GM23338 (cell line): ENCODE measurements at regions not wholly inside any gene's neighbourhood (a gene's known extent, or its start where the extent isn't known, plus 50 kb on each side); places are given as distances from the start of the nearest gene placed in this dataset.

Experiments
- ATAC-seq: fragments of 200-7000 bp; cut with Tn5 transposase; 3 replicates; pipeline ENCODE4 v1.9.1; 2020
- DNase-seq: peaks from one replicate; pipeline ENCODE4 v3.0.0-alpha.2; 2015; ENCODE audit warnings: low spot score
- H2AFZ ChIP-seq: fragments of 200-600 bp; sonication (generic); 2 replicates; pipeline ENCODE4 v1.8.0; 2016; ENCODE audit warnings: antibody characterized with exemption, mild to moderate bottlenecking, moderate library complexity
- H3F3A ChIP-seq: fragments of 200-600 bp; sonication (generic); replicated peaks from 2 replicates; pipeline ENCODE4 v1.8.0; 2017; ENCODE audit warnings: antibody characterized with exemption, mixed run types, low read depth
- H3K27ac ChIP-seq: fragments of 200-600 bp; sonication (generic); 2 replicates; pipeline ENCODE4 v1.6.1; 2016; ENCODE audit warnings: low read depth
- H3K27me3 ChIP-seq: fragments of 200-600 bp; sonication (generic); 2 replicates; pipeline ENCODE4 v1.8.0; 2016; ENCODE audit warnings: mild to moderate bottlenecking, mixed run types, moderate library complexity; ENCODE audit not compliant: insufficient read depth
- H3K36me3 ChIP-seq: fragments of 200-600 bp; sonication (generic); 2 replicates; pipeline ENCODE4 v1.8.0; 2016; ENCODE audit warnings: mild to moderate bottlenecking; ENCODE audit not compliant: insufficient read depth
- H3K4me1 ChIP-seq: fragments of 200-600 bp; sonication (generic); 2 replicates; pipeline ENCODE4 v1.8.0; 2016; ENCODE audit warnings: mild to moderate bottlenecking, moderate library complexity; ENCODE audit not compliant: insufficient read depth
- H3K4me2 ChIP-seq: fragments of 200-600 bp; sonication (generic); 2 replicates; pipeline ENCODE4 v1.7.1; 2017; ENCODE audit warnings: mixed run types
- H3K4me3 ChIP-seq: fragments of 200-600 bp; sonication (generic); 2 replicates; pipeline ENCODE4 v1.6.1; 2016; ENCODE audit warnings: mixed run types
- H3K79me2 ChIP-seq: fragments of 200-600 bp; sonication (generic); replicated peaks from 2 replicates; pipeline ENCODE4 v1.8.0; 2017; ENCODE audit warnings: mild to moderate bottlenecking; ENCODE audit not compliant: insufficient read depth
- H3K9me2 ChIP-seq: fragments of 200-600 bp; sonication (generic); 2 replicates; pipeline ENCODE4 v1.8.0; 2017; ENCODE audit not compliant: insufficient read depth
- H4K20me1 ChIP-seq: fragments of 200-600 bp; sonication (generic); replicated peaks from 2 replicates; pipeline ENCODE4 v1.8.0; 2017; ENCODE audit warnings: mild to moderate bottlenecking; ENCODE audit not compliant: insufficient read depth
- H3K27ac Mint-ChIP-seq: 2 replicates; pipeline ENCODE4 v1.8.0; 2020; ENCODE audit warnings: inconsistent platforms, mild to moderate bottlenecking, moderate library complexity, mixed read lengths
- H3K27me3 Mint-ChIP-seq: 3 replicates; pipeline ENCODE4 v1.8.0; 2022; ENCODE audit warnings: low read depth, mild to moderate bottlenecking, moderate library complexity, mixed read lengths, inconsistent platforms; ENCODE audit not compliant: insufficient read depth, poor library complexity
- H3K36me3 Mint-ChIP-seq: 3 replicates; pipeline ENCODE4 v1.8.0; 2021; ENCODE audit warnings: low read depth, mild to moderate bottlenecking, inconsistent platforms, moderate library complexity, mixed read lengths
- H3K4me1 Mint-ChIP-seq: 3 replicates; pipeline ENCODE4 v1.8.0; 2020; ENCODE audit warnings: mild to moderate bottlenecking, inconsistent platforms, mixed read lengths
- H3K4me3 Mint-ChIP-seq: 3 replicates; pipeline ENCODE4 v1.8.0; 2021; ENCODE audit warnings: moderate library complexity, mild to moderate bottlenecking, inconsistent platforms, mixed read lengths
- H3K9me3 Mint-ChIP-seq: 3 replicates; pipeline ENCODE4 v1.8.0; 2020; ENCODE audit warnings: moderate library complexity, mild to moderate bottlenecking, inconsistent platforms, mixed read lengths
- CREB1 ChIP-seq: fragments of 250-450 bp; sonication (Bioruptor Pico); IDR thresholded peaks from 2 replicates; pipeline ENCODE4 v1.5.0; 2020; ENCODE audit warnings: low read depth, mild to moderate bottlenecking, moderate library complexity
- EZH2 ChIP-seq: fragments of 200-600 bp; sonication (generic); IDR thresholded peaks from one replicate; pipeline ENCODE4 v1.8.0; 2017; ENCODE audit warnings: antibody characterized with exemption, mild to moderate bottlenecking, low read depth; ENCODE audit not compliant: unreplicated experiment
- EZH2phosphoT487 ChIP-seq: fragments of 200-600 bp; sonication (generic); IDR thresholded peaks from one replicate; pipeline ENCODE4 v1.8.1; 2018; ENCODE audit warnings: antibody characterized with exemption; ENCODE audit not compliant: unreplicated experiment
- JUNB ChIP-seq: IDR thresholded peaks from one replicate; pipeline ENCODE4 v1.6.1; 2016; ENCODE audit warnings: antibody characterized with exemption; ENCODE audit not compliant: unreplicated experiment
- NANOG ChIP-seq: IDR thresholded peaks from 2 replicates; pipeline ENCODE4 v1.6.1; 2016; ENCODE audit warnings: antibody characterized with exemption, borderline replicate concordance
- POLR2AphosphoS5 ChIP-seq: IDR thresholded peaks from 2 replicates; pipeline ENCODE4 v1.6.1; 2016; ENCODE audit warnings: antibody characterized with exemption, low read depth
- STAT1 ChIP-seq: IDR thresholded peaks from one replicate; pipeline ENCODE4 v1.6.1; 2016; ENCODE audit warnings: antibody characterized with exemption; ENCODE audit not compliant: unreplicated experiment
- ZNF114 ChIP-seq: fragments of 250-450 bp; sonication (Bioruptor Pico); IDR thresholded peaks from 2 replicates; pipeline ENCODE4 v1.5.0; 2020; ENCODE audit warnings: mild to moderate bottlenecking, moderate library complexity
- ZNF331 ChIP-seq: fragments of 250-450 bp; sonication (Bioruptor Pico); IDR thresholded peaks from 2 replicates; pipeline ENCODE4 v1.5.0; 2020; ENCODE audit warnings: low read depth, mild to moderate bottlenecking, moderate library complexity
- TF ChIP-seq, protein P1 (sequence below): IDR thresholded peaks from 2 replicates; pipeline ENCODE4 v1.6.1; 2016; ENCODE audit warnings: antibody characterized with exemption
- TF ChIP-seq, protein P2 (sequence below), 2 experiments: fragments of 200-600 bp in 1 of 2; sonication (generic) in 1 of 2; conservative IDR thresholded peaks; 2 replicates each; pipeline versions ENCODE4 v1.5.1 to v1.6.1; 2016 to 2017; ENCODE audit warnings: antibody characterized with exemption in 2 of 2, low read depth in 2 of 2, mild to moderate bottlenecking in 2 of 2, moderate library complexity in 1 of 2
- TF ChIP-seq, protein P3 (sequence below): fragments of 250-450 bp; sonication (Bioruptor Pico); IDR thresholded peaks from 2 replicates; pipeline ENCODE4 v1.5.0; 2020; ENCODE audit warnings: mild to moderate bottlenecking, moderate library complexity

DNA sequence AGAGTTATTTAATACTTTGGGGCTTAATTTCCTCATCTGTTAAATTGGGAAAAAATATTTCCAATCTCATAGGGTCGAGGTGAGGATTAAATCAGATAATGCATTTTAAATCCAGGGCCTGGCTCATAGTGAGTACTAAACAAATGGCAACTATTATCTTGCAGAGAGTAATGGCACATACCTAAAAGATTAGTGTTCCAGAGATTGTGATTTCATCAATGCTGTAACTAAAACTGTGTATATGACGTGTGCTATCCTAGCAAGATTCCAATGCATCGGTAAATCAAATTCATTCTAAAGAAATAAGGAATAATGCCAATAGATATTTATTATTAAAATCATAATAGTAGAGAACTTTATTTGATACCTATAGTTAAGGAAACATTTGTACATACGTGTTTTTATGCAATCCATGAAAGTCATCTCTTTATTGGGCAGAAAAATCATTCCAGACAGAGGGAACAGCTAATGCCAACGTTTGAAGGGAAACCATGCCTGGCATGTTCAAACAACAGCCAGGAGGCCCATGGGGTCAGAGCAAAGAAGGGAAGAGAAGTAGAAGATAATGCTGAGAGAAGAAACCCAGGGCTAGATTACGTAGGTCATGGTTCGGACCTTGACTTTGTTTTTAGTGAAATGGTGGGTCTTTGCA, 174.8 kb upstream of the AGR3 start:
- DNase-seq (no peak), ATAC-seq (no peak)
- H3K4me1 Mint-ChIP-seq: no peaks in the 10 kb centered on the region
- no peaks in the 10 kb centered on the region for H3K79me2 ChIP-seq
- no peak overlapping the region for H3K4me3 Mint-ChIP-seq
- H3K36me3 Mint-ChIP-seq: peaks cover 19% of the 10 kb centered on the region
- H3K27me3 ChIP-seq: no peaks in the 10 kb centered on the region
- no peaks in the 10 kb centered on the region for H3K4me1 ChIP-seq
- TF ChIP-seq, protein P1, sequence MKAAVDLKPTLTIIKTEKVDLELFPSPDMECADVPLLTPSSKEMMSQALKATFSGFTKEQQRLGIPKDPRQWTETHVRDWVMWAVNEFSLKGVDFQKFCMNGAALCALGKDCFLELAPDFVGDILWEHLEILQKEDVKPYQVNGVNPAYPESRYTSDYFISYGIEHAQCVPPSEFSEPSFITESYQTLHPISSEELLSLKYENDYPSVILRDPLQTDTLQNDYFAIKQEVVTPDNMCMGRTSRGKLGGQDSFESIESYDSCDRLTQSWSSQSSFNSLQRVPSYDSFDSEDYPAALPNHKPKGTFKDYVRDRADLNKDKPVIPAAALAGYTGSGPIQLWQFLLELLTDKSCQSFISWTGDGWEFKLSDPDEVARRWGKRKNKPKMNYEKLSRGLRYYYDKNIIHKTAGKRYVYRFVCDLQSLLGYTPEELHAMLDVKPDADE: no peak
- TF ChIP-seq POLR2AphosphoS5 (no peak), STAT1 (no peak), CREB1 (CRISPR knock-in tag) (no peak), ZNF331 (CRISPR knock-in tag) (no peak), NANOG (no peak), JUNB (no peak), EZH2 (no peak), EZH2phosphoT487 (no peak), ZNF114 (CRISPR knock-in tag) (no peak)
- TF ChIP-seq, protein P2, sequence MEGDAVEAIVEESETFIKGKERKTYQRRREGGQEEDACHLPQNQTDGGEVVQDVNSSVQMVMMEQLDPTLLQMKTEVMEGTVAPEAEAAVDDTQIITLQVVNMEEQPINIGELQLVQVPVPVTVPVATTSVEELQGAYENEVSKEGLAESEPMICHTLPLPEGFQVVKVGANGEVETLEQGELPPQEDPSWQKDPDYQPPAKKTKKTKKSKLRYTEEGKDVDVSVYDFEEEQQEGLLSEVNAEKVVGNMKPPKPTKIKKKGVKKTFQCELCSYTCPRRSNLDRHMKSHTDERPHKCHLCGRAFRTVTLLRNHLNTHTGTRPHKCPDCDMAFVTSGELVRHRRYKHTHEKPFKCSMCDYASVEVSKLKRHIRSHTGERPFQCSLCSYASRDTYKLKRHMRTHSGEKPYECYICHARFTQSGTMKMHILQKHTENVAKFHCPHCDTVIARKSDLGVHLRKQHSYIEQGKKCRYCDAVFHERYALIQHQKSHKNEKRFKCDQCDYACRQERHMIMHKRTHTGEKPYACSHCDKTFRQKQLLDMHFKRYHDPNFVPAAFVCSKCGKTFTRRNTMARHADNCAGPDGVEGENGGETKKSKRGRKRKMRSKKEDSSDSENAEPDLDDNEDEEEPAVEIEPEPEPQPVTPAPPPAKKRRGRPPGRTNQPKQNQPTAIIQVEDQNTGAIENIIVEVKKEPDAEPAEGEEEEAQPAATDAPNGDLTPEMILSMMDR (conservative IDR thresholded peaks at IDR 0.05; ENCODE audit: low read depth in 2 of 2): no peak
- TF ChIP-seq, protein P3, sequence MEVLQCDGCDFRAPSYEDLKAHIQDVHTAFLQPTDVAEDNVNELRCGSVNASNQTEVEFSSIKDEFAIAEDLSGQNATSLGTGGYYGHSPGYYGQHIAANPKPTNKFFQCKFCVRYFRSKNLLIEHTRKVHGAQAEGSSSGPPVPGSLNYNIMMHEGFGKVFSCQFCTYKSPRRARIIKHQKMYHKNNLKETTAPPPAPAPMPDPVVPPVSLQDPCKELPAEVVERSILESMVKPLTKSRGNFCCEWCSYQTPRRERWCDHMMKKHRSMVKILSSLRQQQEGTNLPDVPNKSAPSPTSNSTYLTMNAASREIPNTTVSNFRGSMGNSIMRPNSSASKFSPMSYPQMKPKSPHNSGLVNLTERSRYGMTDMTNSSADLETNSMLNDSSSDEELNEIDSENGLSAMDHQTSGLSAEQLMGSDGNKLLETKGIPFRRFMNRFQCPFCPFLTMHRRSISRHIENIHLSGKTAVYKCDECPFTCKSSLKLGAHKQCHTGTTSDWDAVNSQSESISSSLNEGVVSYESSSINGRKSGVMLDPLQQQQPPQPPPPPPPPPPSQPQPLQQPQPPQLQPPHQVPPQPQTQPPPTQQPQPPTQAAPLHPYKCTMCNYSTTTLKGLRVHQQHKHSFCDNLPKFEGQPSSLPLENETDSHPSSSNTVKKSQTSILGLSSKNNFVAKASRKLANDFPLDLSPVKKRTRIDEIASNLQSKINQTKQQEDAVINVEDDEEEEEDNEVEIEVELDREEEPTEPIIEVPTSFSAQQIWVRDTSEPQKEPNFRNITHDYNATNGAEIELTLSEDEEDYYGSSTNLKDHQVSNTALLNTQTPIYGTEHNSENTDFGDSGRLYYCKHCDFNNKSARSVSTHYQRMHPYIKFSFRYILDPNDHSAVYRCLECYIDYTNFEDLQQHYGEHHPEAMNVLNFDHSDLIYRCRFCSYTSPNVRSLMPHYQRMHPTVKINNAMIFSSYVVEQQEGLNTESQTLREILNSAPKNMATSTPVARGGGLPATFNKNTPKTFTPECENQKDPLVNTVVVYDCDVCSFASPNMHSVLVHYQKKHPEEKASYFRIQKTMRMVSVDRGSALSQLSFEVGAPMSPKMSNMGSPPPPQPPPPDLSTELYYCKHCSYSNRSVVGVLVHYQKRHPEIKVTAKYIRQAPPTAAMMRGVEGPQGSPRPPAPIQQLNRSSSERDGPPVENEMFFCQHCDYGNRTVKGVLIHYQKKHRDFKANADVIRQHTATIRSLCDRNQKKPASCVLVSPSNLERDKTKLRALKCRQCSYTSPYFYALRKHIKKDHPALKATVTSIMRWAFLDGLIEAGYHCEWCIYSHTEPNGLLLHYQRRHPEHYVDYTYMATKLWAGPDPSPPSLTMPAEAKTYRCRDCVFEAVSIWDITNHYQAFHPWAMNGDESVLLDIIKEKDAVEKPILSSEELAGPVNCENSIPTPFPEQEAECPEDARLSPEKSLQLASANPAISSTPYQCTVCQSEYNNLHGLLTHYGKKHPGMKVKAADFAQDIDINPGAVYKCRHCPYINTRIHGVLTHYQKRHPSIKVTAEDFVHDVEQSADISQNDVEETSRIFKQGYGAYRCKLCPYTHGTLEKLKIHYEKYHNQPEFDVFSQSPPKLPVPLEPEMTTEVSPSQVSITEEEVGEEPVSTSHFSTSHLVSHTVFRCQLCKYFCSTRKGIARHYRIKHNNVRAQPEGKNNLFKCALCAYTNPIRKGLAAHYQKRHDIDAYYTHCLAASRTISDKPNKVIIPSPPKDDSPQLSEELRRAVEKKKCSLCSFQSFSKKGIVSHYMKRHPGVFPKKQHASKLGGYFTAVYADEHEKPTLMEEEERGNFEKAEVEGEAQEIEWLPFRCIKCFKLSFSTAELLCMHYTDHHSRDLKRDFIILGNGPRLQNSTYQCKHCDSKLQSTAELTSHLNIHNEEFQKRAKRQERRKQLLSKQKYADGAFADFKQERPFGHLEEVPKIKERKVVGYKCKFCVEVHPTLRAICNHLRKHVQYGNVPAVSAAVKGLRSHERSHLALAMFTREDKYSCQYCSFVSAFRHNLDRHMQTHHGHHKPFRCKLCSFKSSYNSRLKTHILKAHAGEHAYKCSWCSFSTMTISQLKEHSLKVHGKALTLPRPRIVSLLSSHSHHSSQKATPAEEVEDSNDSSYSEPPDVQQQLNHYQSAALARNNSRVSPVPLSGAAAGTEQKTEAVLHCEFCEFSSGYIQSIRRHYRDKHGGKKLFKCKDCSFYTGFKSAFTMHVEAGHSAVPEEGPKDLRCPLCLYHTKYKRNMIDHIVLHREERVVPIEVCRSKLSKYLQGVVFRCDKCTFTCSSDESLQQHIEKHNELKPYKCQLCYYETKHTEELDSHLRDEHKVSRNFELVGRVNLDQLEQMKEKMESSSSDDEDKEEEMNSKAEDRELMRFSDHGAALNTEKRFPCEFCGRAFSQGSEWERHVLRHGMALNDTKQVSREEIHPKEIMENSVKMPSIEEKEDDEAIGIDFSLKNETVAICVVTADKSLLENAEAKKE (CRISPR knock-in tag): no peak
- no peaks in the 10 kb centered on the region for H3K27me3 Mint-ChIP-seq
- no peak overlapping the region for H3K27ac Mint-ChIP-seq
- H3K9me3 Mint-ChIP-seq: peaks cover 20% of the 10 kb centered on the region
- H3F3A ChIP-seq: no peaks in the 10 kb centered on the region
- no peak overlapping the region for H3K4me2 ChIP-seq
- no peak overlapping the region for H2AFZ ChIP-seq
- H4K20me1 ChIP-seq: no peaks in the 10 kb centered on the region
- H3K36me3 ChIP-seq: no peaks in the 10 kb centered on the region
- no peak overlapping the region for H3K27ac ChIP-seq
- no peaks in the 10 kb centered on the region for H3K9me2 ChIP-seq
- H3K4me3 ChIP-seq: no peak overlapping the region
